Activated T-helper 2 cell treated with anti-CD3 and anti-CD28 coated beads, Interferon-gamma antibody, Interleukin-2, Interleukin-4, amounts not matched to agents 10 μg/mL and 5 μg/mL and 100 μg/mL, durations not matched to agents 14 hours and 24 hours and 36 hours (primary cell): ENCODE measurements at regions not wholly inside any gene's neighbourhood (a gene's known extent, or its start where the extent isn't known, plus 50 kb on each side); places are given as distances from the start of the nearest gene placed in this dataset.

ENCODE experiments used
- DNase-seq: peaks from one replicate; pipeline ENCODE4 v3.0.0; 2021; ENCODE audit warnings: low spot score
- H3K27ac Mint-ChIP-seq: one replicate; pipeline ENCODE4 v1.8.0; 2021; ENCODE audit warnings: mixed read lengths
- H3K27me3 Mint-ChIP-seq: one replicate; pipeline ENCODE4 v1.8.0; 2021; ENCODE audit warnings: low read depth, mixed read lengths
- H3K36me3 Mint-ChIP-seq: one replicate; pipeline ENCODE4 v1.8.0; 2021; ENCODE audit warnings: low read depth, mixed read lengths
- H3K4me1 Mint-ChIP-seq: one replicate; pipeline ENCODE4 v1.8.0; 2021; ENCODE audit warnings: low read depth, mixed read lengths
- H3K4me3 Mint-ChIP-seq: one replicate; pipeline ENCODE4 v1.8.0; 2021; ENCODE audit warnings: low read depth, mild to moderate bottlenecking, moderate library complexity, mixed read lengths
- H3K9me3 Mint-ChIP-seq: one replicate; pipeline ENCODE4 v1.8.0; 2021; ENCODE audit warnings: mixed read lengths
- intact Hi-C: fragments of 100-400 bp; cut with micrococcal nuclease; formaldehyde crosslinking; loops from one replicate; pipeline ENCODE4 v1.15.1; 2023

DNA sequence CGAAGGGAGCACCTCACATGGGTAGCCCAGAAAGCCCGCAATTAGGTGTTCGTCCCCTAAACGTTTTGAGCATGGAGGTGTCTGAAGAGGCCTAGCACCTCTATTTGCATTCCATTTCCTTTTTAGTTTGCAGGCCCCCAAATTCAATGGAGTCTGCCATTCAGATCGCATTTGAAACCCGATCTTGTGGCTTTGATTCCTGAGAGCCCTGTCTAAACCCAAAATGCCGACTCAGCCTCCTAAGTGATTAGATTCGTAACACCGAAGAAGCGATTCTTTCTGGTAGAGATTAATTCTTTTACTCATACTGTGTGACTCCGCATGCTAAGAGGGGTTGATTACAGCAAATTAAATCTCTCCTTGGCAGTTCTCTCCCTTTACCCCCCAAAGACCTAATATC is 415.2 kb upstream of the KAZN start:
- no peaks in the 10 kb centered on the region for H3K4me1 Mint-ChIP-seq
- no peaks in the 10 kb centered on the region for H3K9me3 Mint-ChIP-seq
- DNase-seq = no peak
- no peak overlapping the region for H3K4me3 Mint-ChIP-seq
- no peaks in the 10 kb centered on the region for H3K36me3 Mint-ChIP-seq
- intact Hi-C loops = no loop called here
- H3K27ac Mint-ChIP-seq = no peak overlapping the region
- H3K27me3 Mint-ChIP-seq = peaks cover 11% of the 10 kb centered on the region

- no peaks in the 10 kb centered on the region for H3K36me3 Mint-ChIP-seq
- no peaks in the 10 kb centered on the region for H3K4me1 Mint-ChIP-seq
- H3K27ac Mint-ChIP-seq = no peak overlapping the region
- H3K27me3 Mint-ChIP-seq = peaks cover 10% of the 10 kb centered on the region
- H3K4me3 Mint-ChIP-seq = no peak overlapping the region
- no peaks in the 10 kb centered on the region for H3K9me3 Mint-ChIP-seq
- intact Hi-C loops = no loop called here
- DNase-seq = no peak
Measured at GRCh38 chr1:14184454-14184853, 414.0 kb upstream of the KAZN start.

GRCh38 chr1:14189381-14189780 is 409.1 kb upstream of the KAZN start:
- no peak for DNase-seq
- Mint-ChIP-seq H3K9me3 (no peaks in the 10 kb centered on the region), H3K36me3 (no peaks in the 10 kb centered on the region), H3K27ac (no peak overlapping the region), H3K4me1 (no peaks in the 10 kb centered on the region), H3K4me3 (no peak overlapping the region), H3K27me3 (no peaks in the 10 kb centered on the region)
- intact Hi-C loops = no loop called here

DNA sequence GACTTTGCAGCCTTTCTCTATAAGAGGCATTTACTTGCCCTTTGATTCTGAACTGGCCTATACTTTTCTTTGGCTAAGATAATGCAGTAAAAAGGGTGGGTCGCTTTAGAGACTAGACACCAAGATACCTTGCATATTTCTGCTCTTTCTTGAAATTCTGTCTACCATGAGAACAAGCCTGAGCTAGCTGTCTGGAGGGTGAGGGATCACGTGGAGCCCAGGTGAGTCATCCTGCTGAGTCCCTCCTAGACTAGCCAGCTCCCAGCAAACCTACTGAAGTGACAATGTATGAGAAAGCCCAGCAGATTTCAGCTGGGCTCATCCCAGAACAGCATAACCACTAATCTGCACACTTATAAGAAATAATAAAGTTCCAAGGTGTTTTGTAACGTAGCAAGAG is 408.0 kb upstream of the KAZN start:
- intact Hi-C loops = no loop called here
- H3K27me3 Mint-ChIP-seq = no peaks in the 10 kb centered on the region

GRCh38 chr1:14194511-14194910 is 404.0 kb upstream of the KAZN start:
- no peaks in the 10 kb centered on the region for H3K36me3 Mint-ChIP-seq
- no peak overlapping the region for H3K4me3 Mint-ChIP-seq
- no peaks in the 10 kb centered on the region for H3K27me3 Mint-ChIP-seq
- intact Hi-C loops = no loop called here
- DNase-seq = no peak
- H3K9me3 Mint-ChIP-seq = no peaks in the 10 kb centered on the region
- H3K27ac Mint-ChIP-seq = no peak overlapping the region
- H3K4me1 Mint-ChIP-seq = no peaks in the 10 kb centered on the region

More for the DNA sequence above, 408.0 kb upstream of the KAZN start:
- H3K4me1 Mint-ChIP-seq = no peaks in the 10 kb centered on the region
- no peaks in the 10 kb centered on the region for H3K36me3 Mint-ChIP-seq
- DNase-seq = no peak
- H3K4me3 Mint-ChIP-seq = no peak overlapping the region
- no peak overlapping the region for H3K27ac Mint-ChIP-seq
- no peaks in the 10 kb centered on the region for H3K9me3 Mint-ChIP-seq

DNA sequence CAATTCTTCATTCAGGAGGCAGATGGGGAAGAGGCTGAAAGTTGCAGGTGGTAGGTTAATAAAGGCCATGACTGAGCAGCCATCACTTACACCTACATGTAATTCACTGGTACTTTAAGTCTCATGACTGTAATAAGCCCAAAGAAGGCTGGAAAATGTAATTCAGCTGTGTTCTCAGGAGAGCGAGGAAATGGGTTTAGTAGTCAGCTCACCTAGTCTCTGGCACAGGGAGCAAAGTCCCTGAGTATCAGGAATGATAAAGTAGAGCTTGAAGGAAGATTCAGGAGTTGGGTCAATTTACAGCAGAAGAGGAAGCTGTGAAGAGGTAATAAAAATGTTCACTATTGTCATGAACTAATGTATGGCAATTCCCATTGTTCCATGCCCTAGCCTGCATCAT is 393.4 kb upstream of the KAZN start:
- H3K4me3 Mint-ChIP-seq = no peak overlapping the region
- DNase-seq = no peak
- no peaks in the 10 kb centered on the region for H3K36me3 Mint-ChIP-seq
- H3K9me3 Mint-ChIP-seq = no peaks in the 10 kb centered on the region
- no peaks in the 10 kb centered on the region for H3K4me1 Mint-ChIP-seq
- H3K27me3 Mint-ChIP-seq = no peaks in the 10 kb centered on the region
- intact Hi-C loops = no loop called here
- H3K27ac Mint-ChIP-seq = no peak overlapping the region

DNA sequence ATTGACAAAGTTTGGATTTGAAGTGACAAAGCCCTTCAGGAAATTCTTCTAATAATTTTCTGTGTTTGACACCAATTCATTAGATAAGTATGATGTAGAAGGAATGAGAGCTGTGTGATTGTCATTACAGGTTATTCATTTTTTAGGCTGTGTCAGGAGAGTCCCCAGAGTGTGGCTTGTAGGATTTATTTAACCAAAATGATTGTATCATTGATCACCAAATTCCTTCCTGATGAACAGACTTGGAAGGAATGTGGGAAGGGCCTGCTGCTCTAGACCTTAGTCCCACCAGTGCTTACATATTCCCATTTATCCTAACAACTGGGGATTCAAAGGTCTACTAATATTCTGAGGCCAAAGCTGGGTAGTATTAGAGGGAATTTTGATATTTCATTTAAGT is 383.3 kb upstream of the KAZN start:
- no peak for DNase-seq
- Mint-ChIP-seq H3K4me3 (no peak overlapping the region), H3K4me1 (no peaks in the 10 kb centered on the region), H3K36me3 (no peaks in the 10 kb centered on the region), H3K27me3 (no peaks in the 10 kb centered on the region), H3K9me3 (peaks cover 16% of the 10 kb centered on the region), H3K27ac (no peak overlapping the region)
- intact Hi-C loops = no loop called here

GRCh38 chr1:14217384-14217783 is 381.1 kb upstream of the KAZN start:
- DNase-seq = no peak
- H3K27me3 Mint-ChIP-seq = no peaks in the 10 kb centered on the region
- peaks cover 16% of the 10 kb centered on the region for H3K9me3 Mint-ChIP-seq
- H3K27ac Mint-ChIP-seq = no peak overlapping the region
- H3K36me3 Mint-ChIP-seq = no peaks in the 10 kb centered on the region
- no peak overlapping the region for H3K4me3 Mint-ChIP-seq
- intact Hi-C loops = no loop called here
- no peaks in the 10 kb centered on the region for H3K4me1 Mint-ChIP-seq

- no peaks in the 10 kb centered on the region for H3K4me1 Mint-ChIP-seq
- H3K9me3 Mint-ChIP-seq = peaks cover 16% of the 10 kb centered on the region
- H3K27me3 Mint-ChIP-seq = no peaks in the 10 kb centered on the region
- no peaks in the 10 kb centered on the region for H3K36me3 Mint-ChIP-seq
- intact Hi-C loops = no loop called here
- no peak overlapping the region for H3K4me3 Mint-ChIP-seq
- H3K27ac Mint-ChIP-seq = no peak overlapping the region
- DNase-seq = no peak
Measured at GRCh38 chr1:14220324-14220723, 378.2 kb upstream of the KAZN start.

- Mint-ChIP-seq H3K36me3 (no peaks in the 10 kb centered on the region), H3K27me3 (no peaks in the 10 kb centered on the region), H3K4me1 (no peaks in the 10 kb centered on the region), H3K9me3 (peaks cover 16% of the 10 kb centered on the region), H3K27ac (no peak overlapping the region), H3K4me3 (no peak overlapping the region)
- intact Hi-C loops = no loop called here
- DNase-seq = no peak
Measured at GRCh38 chr1:14220811-14221210, 377.7 kb upstream of the KAZN start.

DNA sequence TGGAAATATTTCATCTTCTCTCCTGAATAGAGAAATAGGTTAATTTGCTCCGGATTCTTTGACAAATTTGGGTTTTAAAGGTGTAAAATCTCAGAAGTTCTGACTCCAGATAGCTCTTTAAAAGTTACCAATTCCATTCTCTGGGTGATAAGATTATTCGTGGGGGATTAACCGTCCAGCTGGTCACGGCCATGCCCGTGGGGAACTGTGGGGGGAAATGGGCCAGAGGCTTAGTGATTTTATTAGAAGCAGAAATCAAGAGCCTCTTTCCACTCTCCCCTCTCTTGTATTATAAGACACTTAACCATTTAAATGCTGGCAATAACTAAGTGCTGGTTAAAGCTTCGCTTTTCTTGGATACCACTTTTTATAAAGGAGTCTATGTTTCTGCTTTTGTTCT is 376.4 kb upstream of the KAZN start:
- no peak overlapping the region for H3K27ac Mint-ChIP-seq
- no peaks in the 10 kb centered on the region for H3K4me1 Mint-ChIP-seq
- no peak overlapping the region for H3K4me3 Mint-ChIP-seq
- no peaks in the 10 kb centered on the region for H3K36me3 Mint-ChIP-seq
- H3K27me3 Mint-ChIP-seq = no peaks in the 10 kb centered on the region
- intact Hi-C loops = no loop called here
- no peak for DNase-seq
- H3K9me3 Mint-ChIP-seq = peaks cover 10% of the 10 kb centered on the region

GRCh38 chr1:14228677-14229076 is 369.8 kb upstream of the KAZN start:
- no peak for DNase-seq
- intact Hi-C loops = no loop called here
- H3K9me3 Mint-ChIP-seq = no peaks in the 10 kb centered on the region
- H3K27me3 Mint-ChIP-seq = no peaks in the 10 kb centered on the region
- no peaks in the 10 kb centered on the region for H3K4me1 Mint-ChIP-seq
- H3K27ac Mint-ChIP-seq = no peak overlapping the region
- H3K36me3 Mint-ChIP-seq = no peaks in the 10 kb centered on the region
- no peak overlapping the region for H3K4me3 Mint-ChIP-seq

DNA sequence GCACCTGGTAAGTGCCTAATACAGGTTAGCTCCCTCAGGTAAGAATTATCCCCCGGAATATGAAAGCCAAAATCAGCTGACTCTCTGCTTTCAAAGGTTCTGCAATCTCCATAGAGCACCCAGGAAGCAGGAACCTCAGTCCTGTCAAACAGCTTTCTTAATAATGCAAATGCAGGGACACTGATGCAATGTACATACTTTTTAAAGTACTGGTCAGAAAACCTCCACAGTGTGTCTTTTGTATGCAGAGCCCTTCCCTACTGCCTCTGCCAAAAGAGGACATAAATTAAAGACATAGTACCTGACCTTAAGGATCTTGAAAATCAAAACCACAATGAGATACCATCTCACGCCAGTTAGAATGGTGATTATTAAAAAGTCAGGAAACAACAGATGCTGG is 365.0 kb upstream of the KAZN start:
- DNase-seq = no peak
- H3K27me3 Mint-ChIP-seq = no peaks in the 10 kb centered on the region
- H3K27ac Mint-ChIP-seq = no peak overlapping the region
- intact Hi-C loops = no loop called here
- H3K4me1 Mint-ChIP-seq = no peaks in the 10 kb centered on the region
- H3K9me3 Mint-ChIP-seq = no peaks in the 10 kb centered on the region
- no peak overlapping the region for H3K4me3 Mint-ChIP-seq
- H3K36me3 Mint-ChIP-seq = no peaks in the 10 kb centered on the region

- Mint-ChIP-seq H3K36me3 (no peaks in the 10 kb centered on the region), H3K27ac (no peak overlapping the region), H3K4me1 (no peaks in the 10 kb centered on the region), H3K9me3 (no peaks in the 10 kb centered on the region), H3K4me3 (no peak overlapping the region), H3K27me3 (no peaks in the 10 kb centered on the region)
- no peak for DNase-seq
- intact Hi-C loops = no loop called here
Measured at GRCh38 chr1:14236097-14236496, 362.4 kb upstream of the KAZN start.
